ENCODE measurements at regions not wholly inside any gene's neighbourhood (a gene's known extent, or its start where the extent isn't known, plus 50 kb on each side); places are given as distances from the start of the nearest gene placed in this dataset.

DNA sequence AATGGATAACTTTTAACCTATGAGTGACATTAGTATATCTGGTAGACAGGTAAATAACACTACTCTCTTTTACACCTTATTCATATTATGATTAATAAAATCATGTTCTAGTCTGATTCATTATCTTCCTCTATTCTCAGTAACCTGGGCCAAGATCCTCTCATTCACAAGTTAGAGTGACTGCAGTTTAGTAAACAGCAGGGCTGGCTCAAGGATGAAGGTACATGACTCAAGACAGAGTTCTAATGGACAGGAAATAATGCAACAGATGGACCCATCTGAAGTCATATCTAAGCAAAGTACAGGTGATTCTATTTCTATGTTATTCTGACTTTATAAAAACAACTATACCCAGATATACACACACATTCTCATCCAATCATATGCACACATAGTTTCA is 582.5 kb upstream of the CDH18 start:
- Histone ChIP-seq H3K4me3 (replicated peaks in 1 of 4; ENCODE audit: control extremely low read depth in 1 of 4, insufficient read depth in 1 of 4, low read depth in 3 of 4, low read length in 4 of 4) (no peak overlapping the region), H3K27me3 (ENCODE audit: control insufficient read depth, insufficient read depth, low read length) (no peaks in the 10 kb centered on the region), H3K9ac (ENCODE audit: insufficient read depth, low read length) (no peak overlapping the region), H3K27ac (ENCODE audit: insufficient read depth, low read length) (no peak overlapping the region), H4K20me1 (ENCODE audit: control insufficient read depth, extremely low read depth, insufficient read depth, low read length) (no peaks in the 10 kb centered on the region), H2AFZ (ENCODE audit: low read length) (no peak overlapping the region), H3K79me2 (ENCODE audit: control insufficient read depth, insufficient read depth, low read length) (no peaks in the 10 kb centered on the region), H3K9me3 (ENCODE audit: control insufficient read depth, insufficient read depth, low read depth, low read length) (no peaks in the 10 kb centered on the region), H3K36me3 (ENCODE audit: control insufficient read depth, insufficient read depth, low read length) (no peaks in the 10 kb centered on the region), H3K4me1 (ENCODE audit: control insufficient read depth, extremely low read depth, insufficient read depth, low read length) (no peaks in the 10 kb centered on the region), H3K4me2 (ENCODE audit: extremely low read depth, insufficient read depth, low read length) (no peak overlapping the region)
- TF ChIP-seq, protein P1, sequence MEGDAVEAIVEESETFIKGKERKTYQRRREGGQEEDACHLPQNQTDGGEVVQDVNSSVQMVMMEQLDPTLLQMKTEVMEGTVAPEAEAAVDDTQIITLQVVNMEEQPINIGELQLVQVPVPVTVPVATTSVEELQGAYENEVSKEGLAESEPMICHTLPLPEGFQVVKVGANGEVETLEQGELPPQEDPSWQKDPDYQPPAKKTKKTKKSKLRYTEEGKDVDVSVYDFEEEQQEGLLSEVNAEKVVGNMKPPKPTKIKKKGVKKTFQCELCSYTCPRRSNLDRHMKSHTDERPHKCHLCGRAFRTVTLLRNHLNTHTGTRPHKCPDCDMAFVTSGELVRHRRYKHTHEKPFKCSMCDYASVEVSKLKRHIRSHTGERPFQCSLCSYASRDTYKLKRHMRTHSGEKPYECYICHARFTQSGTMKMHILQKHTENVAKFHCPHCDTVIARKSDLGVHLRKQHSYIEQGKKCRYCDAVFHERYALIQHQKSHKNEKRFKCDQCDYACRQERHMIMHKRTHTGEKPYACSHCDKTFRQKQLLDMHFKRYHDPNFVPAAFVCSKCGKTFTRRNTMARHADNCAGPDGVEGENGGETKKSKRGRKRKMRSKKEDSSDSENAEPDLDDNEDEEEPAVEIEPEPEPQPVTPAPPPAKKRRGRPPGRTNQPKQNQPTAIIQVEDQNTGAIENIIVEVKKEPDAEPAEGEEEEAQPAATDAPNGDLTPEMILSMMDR (conservative IDR thresholded peaks at IDR 0.05 in 1 of 2, IDR thresholded peaks at IDR 0.05 in 1 of 2; ENCODE audit: low read depth in 1 of 2, low read length in 2 of 2): no peak
- no peak for TF ChIP-seq EZH2 (IDR thresholded peaks at IDR 0.05; ENCODE audit: low read length, missing control alignments)
- DNase-seq (ENCODE audit: low read depth in 2 of 2): no peak

DNA sequence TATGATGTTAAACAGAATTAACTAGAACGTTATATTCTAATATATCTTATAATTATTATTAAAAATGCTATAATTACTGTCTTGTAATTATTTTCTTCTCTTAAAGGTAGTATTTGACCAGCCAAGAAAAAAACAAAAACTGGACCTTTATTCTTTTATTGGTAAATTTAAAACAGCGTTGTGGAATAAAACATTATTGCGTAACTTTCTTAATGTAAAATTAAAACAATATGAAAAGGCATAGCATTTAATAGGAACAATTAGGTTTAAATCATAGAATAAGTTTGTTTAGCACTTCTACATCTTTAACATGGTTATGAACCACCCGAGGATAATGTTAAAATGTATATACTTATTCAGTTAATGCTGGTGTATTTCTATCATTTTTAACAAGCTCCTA is 574.5 kb upstream of the CDH18 start:
- Histone ChIP-seq H3K79me2 (ENCODE audit: control insufficient read depth, insufficient read depth, low read length) (no peaks in the 10 kb centered on the region), H3K36me3 (ENCODE audit: control insufficient read depth, insufficient read depth, low read length) (no peaks in the 10 kb centered on the region), H3K4me1 (ENCODE audit: control insufficient read depth, extremely low read depth, insufficient read depth, low read length) (no peaks in the 10 kb centered on the region), H4K20me1 (ENCODE audit: control insufficient read depth, extremely low read depth, insufficient read depth, low read length) (no peaks in the 10 kb centered on the region), H3K9ac (ENCODE audit: insufficient read depth, low read length) (no peak overlapping the region), H2AFZ (ENCODE audit: low read length) (no peak overlapping the region), H3K9me3 (ENCODE audit: control insufficient read depth, insufficient read depth, low read depth, low read length) (no peaks in the 10 kb centered on the region), H3K27me3 (ENCODE audit: control insufficient read depth, insufficient read depth, low read length) (no peaks in the 10 kb centered on the region), H3K4me3 (replicated peaks in 1 of 4; ENCODE audit: control extremely low read depth in 1 of 4, insufficient read depth in 1 of 4, low read depth in 3 of 4, low read length in 4 of 4) (no peak overlapping the region), H3K4me2 (ENCODE audit: extremely low read depth, insufficient read depth, low read length) (no peak overlapping the region), H3K27ac (ENCODE audit: insufficient read depth, low read length) (no peak overlapping the region)
- TF ChIP-seq, protein P1 (conservative IDR thresholded peaks at IDR 0.05 in 1 of 2, IDR thresholded peaks at IDR 0.05 in 1 of 2; ENCODE audit: low read depth in 1 of 2, low read length in 2 of 2): no peak
- TF ChIP-seq EZH2 (IDR thresholded peaks at IDR 0.05; ENCODE audit: low read length, missing control alignments): no peak
- no peak for DNase-seq (ENCODE audit: low read depth in 2 of 2)

DNA sequence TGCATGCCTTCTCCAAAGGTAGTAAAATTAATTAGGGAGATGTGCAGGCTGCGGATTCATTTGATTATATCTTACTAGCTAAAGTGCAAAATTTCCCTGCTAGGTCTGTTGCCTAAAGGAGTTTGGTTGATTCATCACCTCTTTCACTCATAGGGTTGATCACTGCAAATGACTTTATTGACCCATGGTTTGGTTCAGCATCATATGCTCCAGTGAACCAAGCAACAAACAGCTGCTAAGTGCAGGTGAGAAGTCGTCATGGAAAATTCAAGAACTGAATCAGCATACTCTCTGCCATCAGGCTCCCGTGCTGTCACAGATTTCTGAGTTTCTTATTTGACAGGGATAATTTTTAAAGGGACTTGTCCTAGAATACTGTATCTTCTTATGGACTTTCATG is 571.8 kb upstream of the CDH18 start:
- TF ChIP-seq, protein P1 (conservative IDR thresholded peaks at IDR 0.05 in 1 of 2, IDR thresholded peaks at IDR 0.05 in 1 of 2; ENCODE audit: low read depth in 1 of 2, low read length in 2 of 2): no peak
- TF ChIP-seq EZH2 (IDR thresholded peaks at IDR 0.05; ENCODE audit: low read length, missing control alignments): no peak
- DNase-seq (ENCODE audit: low read depth in 2 of 2): no peak

More for the DNA sequence above, 571.8 kb upstream of the CDH18 start:
- Histone ChIP-seq H3K9ac (ENCODE audit: insufficient read depth, low read length) (no peak overlapping the region), H3K27ac (ENCODE audit: insufficient read depth, low read length) (no peak overlapping the region), H3K36me3 (ENCODE audit: control insufficient read depth, insufficient read depth, low read length) (no peaks in the 10 kb centered on the region), H3K79me2 (ENCODE audit: control insufficient read depth, insufficient read depth, low read length) (no peaks in the 10 kb centered on the region), H3K4me1 (ENCODE audit: control insufficient read depth, extremely low read depth, insufficient read depth, low read length) (no peaks in the 10 kb centered on the region), H3K27me3 (ENCODE audit: control insufficient read depth, insufficient read depth, low read length) (no peaks in the 10 kb centered on the region), H3K9me3 (ENCODE audit: control insufficient read depth, insufficient read depth, low read depth, low read length) (no peaks in the 10 kb centered on the region), H3K4me3 (replicated peaks in 1 of 4; ENCODE audit: control extremely low read depth in 1 of 4, insufficient read depth in 1 of 4, low read depth in 3 of 4, low read length in 4 of 4) (no peak overlapping the region), H4K20me1 (ENCODE audit: control insufficient read depth, extremely low read depth, insufficient read depth, low read length) (no peaks in the 10 kb centered on the region), H3K4me2 (ENCODE audit: extremely low read depth, insufficient read depth, low read length) (no peak overlapping the region), H2AFZ (ENCODE audit: low read length) (no peak overlapping the region)

Measured in fibroblast of lung (primary cell).